ENCODE measurements at regions not wholly inside any gene's neighbourhood (a gene's known extent, or its start where the extent isn't known, plus 50 kb on each side); places are given as distances from the start of the nearest gene placed in this dataset.

GRCh38 chr4:14668296-14668695 is 334.0 kb upstream of the CPEB2 start:
- TF ChIP-seq CTCF (IDR thresholded peaks at IDR 0.05; ENCODE audit: extremely low read depth, missing control alignments) = no peak
- no peak for DNase-seq (ENCODE audit: low spot score)

DNA sequence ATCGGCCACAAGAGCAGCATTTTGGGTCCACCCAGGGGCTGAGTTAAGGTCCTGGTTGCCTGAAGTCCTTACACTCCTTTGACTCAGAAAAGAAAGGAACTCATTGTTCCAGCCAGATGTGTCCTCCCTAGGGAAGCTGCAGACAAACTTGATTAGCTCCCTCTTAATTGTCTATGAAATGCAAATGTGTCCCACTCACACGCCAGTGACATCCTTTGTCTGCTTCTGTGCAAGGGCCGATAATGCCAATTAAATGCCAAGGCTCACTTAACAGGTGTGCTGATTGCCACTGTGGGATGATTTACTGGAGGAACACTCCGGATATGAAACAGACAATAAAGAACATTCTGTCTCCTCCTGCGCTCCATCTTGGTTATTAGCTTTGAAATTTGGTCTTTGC is 332.9 kb upstream of the CPEB2 start:
- no peak for DNase-seq (ENCODE audit: low spot score)
- no peak for TF ChIP-seq CTCF (IDR thresholded peaks at IDR 0.05; ENCODE audit: extremely low read depth, missing control alignments)

DNA sequence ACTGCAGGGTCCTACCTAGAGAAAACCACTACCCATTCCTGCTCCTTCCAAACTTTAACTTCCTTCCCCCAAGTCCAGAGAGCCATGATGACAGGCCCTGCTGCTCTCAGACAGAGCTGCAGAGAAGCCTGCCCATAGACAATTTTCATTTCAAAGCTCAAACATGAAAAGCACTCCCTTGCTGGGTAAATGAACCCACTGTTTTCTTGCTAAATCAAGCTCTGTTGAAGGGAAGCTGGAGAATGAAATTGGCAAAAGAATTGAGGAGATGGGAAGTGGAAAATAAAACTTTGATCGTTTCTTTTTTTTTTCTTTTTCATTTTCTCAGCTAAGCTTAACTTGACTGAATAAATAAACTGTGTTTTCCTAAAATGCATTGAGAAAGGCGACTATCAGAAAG is 331.1 kb upstream of the CPEB2 start:
- DNase-seq (ENCODE audit: low spot score) = no peak
- TF ChIP-seq CTCF (IDR thresholded peaks at IDR 0.05; ENCODE audit: extremely low read depth, missing control alignments) = no peak

GRCh38 chr4:14675279-14675985 is 326.8 kb upstream of the CPEB2 start:
- DNase-seq (ENCODE audit: low spot score) = no peak
- no peak for TF ChIP-seq CTCF (IDR thresholded peaks at IDR 0.05; ENCODE audit: extremely low read depth, missing control alignments)

DNA sequence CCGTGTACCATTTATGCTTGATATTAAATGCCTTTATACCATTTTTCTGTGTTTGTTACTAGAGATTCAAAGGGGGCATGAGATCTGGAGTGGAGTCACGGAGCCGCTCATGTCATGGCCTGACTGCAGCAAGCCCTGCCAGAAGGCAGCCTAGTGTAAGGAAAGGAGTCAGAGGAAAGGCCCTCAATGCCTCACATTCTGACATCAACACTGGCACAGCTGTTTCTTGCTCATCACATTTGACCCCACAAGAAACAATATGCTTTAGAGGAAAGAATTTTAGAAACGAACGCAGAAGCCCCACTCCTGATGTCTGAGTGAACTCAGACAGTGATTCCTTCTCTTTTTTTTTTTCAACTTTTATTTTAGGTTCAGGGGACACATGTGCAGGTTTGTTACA is 322.4 kb upstream of the CPEB2 start:
- no peak for DNase-seq (ENCODE audit: low spot score)

DNA sequence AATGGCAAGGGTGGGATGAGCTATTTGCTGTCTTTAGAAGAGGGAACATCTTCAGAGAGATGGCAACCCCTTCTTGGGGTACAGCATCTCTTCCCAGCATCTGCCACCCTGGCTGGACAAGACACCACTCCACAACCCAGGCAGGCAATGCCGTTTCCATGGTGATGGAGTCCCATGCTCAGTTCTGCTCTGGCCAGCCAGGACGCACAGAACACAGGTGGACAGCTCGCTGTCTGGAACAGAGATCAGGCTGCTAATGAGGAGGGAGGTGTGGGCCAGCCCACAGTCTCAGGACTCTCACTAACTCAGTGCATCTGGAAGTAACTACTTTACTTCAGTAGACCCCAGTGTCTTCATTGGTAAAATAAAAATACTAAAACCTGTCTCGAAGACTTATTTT is 321.0 kb upstream of the CPEB2 start:
- DNase-seq (ENCODE audit: low spot score) = no peak
- TF ChIP-seq CTCF (IDR thresholded peaks at IDR 0.05; ENCODE audit: extremely low read depth, missing control alignments) = no peak

More for the DNA sequence above, 322.4 kb upstream of the CPEB2 start:
- TF ChIP-seq CTCF (IDR thresholded peaks at IDR 0.05; ENCODE audit: extremely low read depth, missing control alignments) = no peak

GRCh38 chr4:14693728-14694127 is 308.6 kb upstream of the CPEB2 start:
- no peak for TF ChIP-seq CTCF (IDR thresholded peaks at IDR 0.05; ENCODE audit: extremely low read depth, missing control alignments)

More at GRCh38 chr4:14693728-14694127, 308.6 kb upstream of the CPEB2 start:
- DNase-seq (ENCODE audit: low spot score) = no peak

Data from GM20000 (cell line).